Erythroblast (primary cell): ENCODE measurements at regions not wholly inside any gene's neighbourhood (a gene's known extent, or its start where the extent isn't known, plus 50 kb on each side); places are given as distances from the start of the nearest gene placed in this dataset.

Experiments used
- GATA1 ChIP-seq: IDR thresholded peaks from 2 replicates; pipeline ENCODE4 v1.6.1; 2011; ENCODE audit warnings: low read depth, mild to moderate bottlenecking, control low read depth, low read length, moderate library complexity
- POLR2A ChIP-seq: IDR thresholded peaks from 2 replicates; pipeline ENCODE4 v1.6.1; 2011; ENCODE audit warnings: mild to moderate bottlenecking, low read length

- no peak for TF ChIP-seq POLR2A
- TF ChIP-seq GATA1 = no peak
These were observed 640.5 kb upstream of the GRM7 start for GRCh38 chr3:6220447-6220846.
